LNCAP (cell line): ENCODE measurements at regions not wholly inside any gene's neighbourhood (a gene's known extent, or its start where the extent isn't known, plus 50 kb on each side); places are given as distances from the start of the nearest gene placed in this dataset.

ENCODE experiments used
- CTCF ChIP-seq: fragments of 450-650 bp; IDR thresholded peaks from 2 replicates; pipeline ENCODE4 v1.5.1; 2017; ENCODE audit warnings: mild to moderate bottlenecking

GRCh38 chr2:120958623-120959366 lies 223.1 kb downstream of the GLI2 start:
- no peak for TF ChIP-seq CTCF

GRCh38 chr2:120959426-120959825 lies 223.8 kb downstream of the GLI2 start:
- TF ChIP-seq CTCF: no peak

GRCh38 chr2:120960770-120961366 lies 225.2 kb downstream of the GLI2 start:
- TF ChIP-seq CTCF: no peak

- no peak for TF ChIP-seq CTCF
Observed at GRCh38 chr2:120961396-120961795, 225.7 kb downstream of the GLI2 start.

- no peak for TF ChIP-seq CTCF
Observed at GRCh38 chr2:120963997-120964705, 228.5 kb downstream of the GLI2 start.

- TF ChIP-seq CTCF: no peak
Observed at GRCh38 chr2:120964819-120965218, 229.2 kb downstream of the GLI2 start.

GRCh38 chr2:120966510-120967254 lies 231.0 kb downstream of the GLI2 start:
- no peak for TF ChIP-seq CTCF
